NOMO-1 treated with DMSO at 0.1 percent for 48 hours (cell line): ENCODE measurements at regions not wholly inside any gene's neighbourhood (a gene's known extent, or its start where the extent isn't known, plus 50 kb on each side); places are given as distances from the start of the nearest gene placed in this dataset.
"Not testable (repeated sequence)": the region's sequence is repeated elsewhere in the genome, so short reads cannot be mapped to it uniquely, and the experiment has no call there.

Experiments
- DNase-seq: peaks from one replicate; lab custom pipeline; 2025; ENCODE audit not compliant: unreplicated experiment; lab: John Stamatoyannopoulos, UW

- no peak for DNase-seq
Observed at GRCh38 chr5:122599000-122599399, 175.9 kb upstream of the SNX2 start.

DNA sequence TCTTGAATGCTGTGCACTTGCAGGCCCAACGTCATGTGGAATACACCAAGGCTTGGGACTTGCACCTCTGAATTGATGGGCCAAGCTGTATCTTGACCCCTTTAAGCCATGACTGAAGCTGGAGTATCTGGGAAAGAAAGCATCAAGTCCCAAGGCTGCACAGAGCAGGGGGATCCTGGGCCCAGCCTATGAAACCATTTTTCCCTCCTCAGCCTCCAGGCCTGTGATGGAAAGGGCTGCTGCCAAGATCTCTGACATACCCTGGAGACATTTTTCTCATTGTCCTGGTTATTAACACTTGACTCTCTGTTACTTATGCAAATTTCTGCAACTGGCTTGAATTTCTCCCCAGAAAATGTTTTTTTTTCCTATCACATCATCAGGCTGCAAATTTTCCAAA lies 174.0 kb upstream of the SNX2 start:
- no peak for DNase-seq

GRCh38 chr5:122602700-122603099 lies 172.2 kb upstream of the SNX2 start:
- no peak for DNase-seq

DNA sequence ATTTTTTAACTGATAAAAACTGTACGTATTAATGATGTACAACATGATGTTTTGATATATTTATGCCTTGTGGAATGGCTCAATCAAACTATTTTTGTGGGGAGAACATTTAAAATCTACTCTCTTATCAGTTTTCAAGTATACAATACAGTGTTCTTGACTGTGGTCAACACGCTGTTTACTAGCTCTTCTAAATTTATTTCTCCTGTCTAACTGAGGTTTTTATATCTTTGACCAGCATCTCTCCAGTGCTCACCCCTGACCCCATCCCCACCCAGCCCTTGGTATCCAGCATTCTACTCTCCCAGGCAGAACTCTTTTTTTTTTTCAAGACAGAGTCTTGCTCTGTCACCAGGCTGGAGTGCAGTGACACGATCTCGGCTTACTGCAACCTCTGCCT lies 169.6 kb upstream of the SNX2 start:
- no peak for DNase-seq

GRCh38 chr5:122607818-122608217 lies 167.1 kb upstream of the SNX2 start:
- no peak for DNase-seq

DNA sequence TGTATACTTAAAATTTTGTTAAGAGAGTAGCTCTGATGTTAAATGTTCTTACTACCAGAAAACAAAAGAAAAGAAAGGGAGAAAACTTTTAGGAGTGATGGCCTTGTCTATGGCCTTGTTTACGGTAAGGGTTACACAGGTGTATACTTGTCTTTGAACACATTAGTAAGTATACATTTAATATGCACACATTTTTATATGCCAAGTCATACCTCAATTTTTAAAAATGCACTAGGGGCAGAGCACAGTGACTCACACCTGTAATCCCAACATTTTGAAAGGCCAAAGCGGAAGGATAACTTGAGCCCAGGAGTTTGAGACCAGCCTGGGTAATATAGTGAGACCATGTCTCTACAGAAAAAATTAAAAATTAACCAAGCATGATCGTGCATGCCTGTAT lies 166.7 kb upstream of the SNX2 start:
- DNase-seq, result no peak

- DNase-seq, result no peak
Observed at GRCh38 chr5:122611406-122611805, 163.5 kb upstream of the SNX2 start.

DNA sequence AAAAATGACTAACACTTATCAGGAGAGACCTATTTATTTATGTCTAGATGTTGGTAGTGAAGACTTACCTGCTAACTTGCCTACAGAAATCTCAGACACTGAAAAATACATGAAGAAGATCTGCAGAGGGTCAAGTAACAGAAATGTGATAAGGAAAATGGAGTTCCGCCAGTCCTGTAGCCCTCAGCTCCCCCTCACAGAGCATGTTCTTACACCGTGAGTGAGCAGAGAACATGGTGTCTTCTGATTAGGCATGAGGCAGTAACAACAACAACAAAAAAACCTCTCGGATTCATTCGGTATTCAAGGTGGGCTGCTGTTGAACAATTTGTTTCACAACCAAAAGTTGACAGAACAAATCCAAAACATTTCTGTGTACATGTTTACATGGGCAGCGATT lies 162.0 kb upstream of the SNX2 start:
- DNase-seq, result no peak

DNA sequence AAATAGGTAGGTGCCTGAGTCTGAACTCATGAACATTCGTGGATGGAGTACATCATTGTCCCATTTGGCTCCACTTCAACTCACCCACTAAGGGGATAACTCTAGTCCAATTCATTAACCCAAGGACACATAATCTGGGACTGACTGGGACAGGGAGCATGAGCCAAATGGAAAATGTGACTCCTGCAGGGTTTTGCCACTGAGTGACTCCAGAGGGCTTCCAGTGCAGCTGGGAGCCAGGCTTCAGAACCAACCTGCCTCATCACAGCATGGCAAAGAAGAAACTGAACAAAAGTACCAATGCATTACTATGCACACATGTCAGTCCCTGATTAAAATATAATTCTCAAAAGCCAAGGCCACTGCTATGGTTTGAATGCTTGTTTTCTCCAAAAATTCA lies 159.7 kb upstream of the SNX2 start:
- no peak for DNase-seq

DNA sequence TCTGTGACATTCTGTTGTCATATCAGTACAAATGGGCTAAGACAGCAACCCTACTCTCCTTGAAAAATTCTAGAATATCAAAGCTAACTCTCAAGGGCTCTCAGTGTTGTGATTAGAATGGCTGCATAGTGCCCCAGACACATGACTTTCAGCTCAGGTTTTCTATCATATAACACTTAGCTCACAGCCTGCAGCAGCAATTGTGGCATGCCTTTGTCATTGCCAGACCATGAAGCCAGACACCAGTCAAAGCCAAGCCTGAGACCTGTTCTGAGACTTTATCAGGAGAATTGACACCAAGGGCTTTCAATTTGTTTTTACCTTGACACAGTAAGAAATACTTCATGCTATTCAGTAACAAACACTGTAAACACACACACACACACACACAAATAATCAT lies 159.0 kb upstream of the SNX2 start:
- no peak for DNase-seq

DNA sequence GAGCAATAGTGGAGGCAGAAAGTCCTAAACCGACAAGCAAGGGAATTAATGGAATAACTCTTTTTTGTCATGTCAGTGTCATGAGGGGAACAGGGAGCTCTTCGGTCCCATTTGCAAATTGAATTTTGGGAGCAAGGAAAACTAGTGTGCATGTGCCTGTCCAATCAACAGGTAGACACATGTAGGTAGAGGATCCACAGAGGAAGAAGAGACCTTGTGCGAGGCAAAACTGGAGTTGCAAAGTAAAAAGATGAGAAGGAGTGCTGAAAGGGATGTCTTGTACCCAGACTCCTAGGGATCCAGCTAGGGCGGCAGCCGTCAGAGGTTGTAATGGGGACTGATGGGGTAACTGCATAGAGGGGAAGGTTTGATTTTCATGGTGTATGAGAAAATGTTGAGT lies 156.8 kb upstream of the SNX2 start:
- DNase-seq, result not testable (repeated sequence)

DNA sequence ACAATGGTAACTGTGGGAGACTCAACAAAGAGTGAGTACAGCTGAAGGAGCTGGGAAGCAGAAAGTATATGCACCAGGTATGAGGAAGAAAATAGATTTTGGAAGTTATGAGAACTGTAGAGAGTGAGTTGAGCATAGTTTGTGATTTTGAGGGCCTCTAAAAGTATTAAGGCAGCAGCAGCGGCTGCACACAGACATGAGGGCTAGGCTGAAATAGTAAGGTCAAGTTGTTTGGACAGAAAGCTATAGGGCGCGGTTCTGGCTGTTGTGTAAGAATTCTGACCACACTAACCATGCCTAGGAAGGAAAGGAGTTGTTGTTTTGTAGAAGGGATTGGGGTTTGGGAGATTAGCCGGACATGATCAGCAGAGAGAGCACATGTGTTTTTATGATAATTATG lies 154.1 kb upstream of the SNX2 start:
- DNase-seq, result not testable (repeated sequence)

GRCh38 chr5:122628714-122629113 lies 146.2 kb upstream of the SNX2 start:
- not testable (repeated sequence) for DNase-seq

DNA sequence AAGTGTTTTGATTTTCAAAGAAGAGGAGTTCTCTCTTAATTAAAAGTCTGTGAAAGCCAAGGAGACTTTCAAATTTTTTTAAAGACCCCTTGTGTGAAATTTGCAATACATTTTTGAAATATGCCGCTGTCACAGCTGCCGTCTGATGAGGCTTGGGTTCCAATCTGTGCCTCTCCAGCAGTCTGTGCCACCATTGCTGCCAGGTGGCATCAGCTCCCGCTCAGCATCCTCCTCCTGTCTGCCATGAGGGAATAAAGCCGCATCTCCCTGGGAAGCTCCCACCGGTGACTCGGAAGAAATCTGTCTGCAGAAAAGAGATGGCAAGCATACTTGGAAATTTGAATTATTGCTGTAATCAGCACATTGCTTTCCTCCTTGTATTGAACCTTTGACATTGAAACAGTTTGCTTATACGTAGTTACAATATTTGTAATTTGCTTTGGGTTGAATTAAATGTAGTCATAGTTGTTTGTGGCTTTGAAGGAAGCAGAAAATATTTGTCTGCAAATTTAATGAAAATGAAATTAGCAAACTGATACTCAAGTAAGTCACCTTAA lies 145.7 kb upstream of the SNX2 start:
- no peak for DNase-seq

DNA sequence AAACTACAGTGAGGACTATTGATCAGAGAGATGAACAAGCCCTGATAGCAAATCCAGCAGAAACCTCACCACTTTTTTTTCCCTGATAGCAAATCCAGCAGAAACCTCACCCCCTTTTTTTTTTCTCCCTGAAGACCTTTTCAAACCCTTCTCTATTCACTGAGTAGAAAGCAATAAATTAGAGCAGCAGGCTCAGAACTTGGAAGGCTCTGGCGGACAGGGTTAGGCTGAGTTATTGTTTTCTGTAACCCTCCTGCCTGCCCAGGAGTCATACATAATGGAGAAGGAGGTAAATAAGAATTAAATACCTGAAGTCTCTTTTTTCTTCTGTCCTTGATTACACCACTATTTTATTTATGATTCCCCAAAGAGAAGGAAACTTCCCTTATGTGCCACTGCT lies 136.3 kb upstream of the SNX2 start:
- DNase-seq, result no peak

DNA sequence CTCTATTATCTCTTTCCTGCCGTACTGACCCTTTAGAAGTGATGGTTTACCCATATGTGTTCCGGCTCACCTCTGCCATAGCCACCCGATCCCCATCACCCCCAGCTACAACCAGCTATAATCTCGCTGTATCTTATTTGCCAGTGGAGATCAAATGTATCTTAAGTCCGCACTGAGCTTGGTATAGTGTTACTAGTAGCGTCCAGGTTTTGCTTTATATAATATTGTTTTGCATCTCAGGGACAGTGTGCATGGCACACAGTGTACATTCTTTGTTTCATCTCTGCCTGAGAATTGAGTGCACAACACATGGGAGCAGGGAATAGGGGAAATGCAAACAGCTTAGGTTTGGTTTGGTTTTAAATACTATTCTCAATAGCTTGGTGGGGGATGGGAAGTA lies 135.8 kb upstream of the SNX2 start:
- DNase-seq, result no peak

- DNase-seq, result no peak
Observed at GRCh38 chr5:122639864-122640263, 135.0 kb upstream of the SNX2 start.

DNA sequence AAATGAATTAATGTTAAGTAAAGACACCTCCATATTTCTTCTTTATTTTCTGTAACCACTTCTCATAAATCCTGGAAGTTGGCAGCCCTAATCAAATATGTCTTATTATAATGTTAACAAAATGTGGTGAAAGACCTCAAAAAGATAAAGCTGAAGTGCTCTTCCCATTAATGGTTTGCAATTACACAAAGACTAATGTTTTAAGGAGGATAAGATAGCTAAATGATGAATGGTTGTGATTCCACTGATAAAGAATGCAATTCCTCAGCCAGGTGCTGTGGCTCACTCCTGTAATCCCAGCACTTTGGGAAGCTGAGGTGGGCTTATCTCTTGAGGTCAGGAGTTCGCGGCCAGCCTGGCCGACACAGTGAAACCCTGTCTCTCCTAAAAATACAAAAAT lies 125.8 kb upstream of the SNX2 start:
- no peak for DNase-seq

DNA sequence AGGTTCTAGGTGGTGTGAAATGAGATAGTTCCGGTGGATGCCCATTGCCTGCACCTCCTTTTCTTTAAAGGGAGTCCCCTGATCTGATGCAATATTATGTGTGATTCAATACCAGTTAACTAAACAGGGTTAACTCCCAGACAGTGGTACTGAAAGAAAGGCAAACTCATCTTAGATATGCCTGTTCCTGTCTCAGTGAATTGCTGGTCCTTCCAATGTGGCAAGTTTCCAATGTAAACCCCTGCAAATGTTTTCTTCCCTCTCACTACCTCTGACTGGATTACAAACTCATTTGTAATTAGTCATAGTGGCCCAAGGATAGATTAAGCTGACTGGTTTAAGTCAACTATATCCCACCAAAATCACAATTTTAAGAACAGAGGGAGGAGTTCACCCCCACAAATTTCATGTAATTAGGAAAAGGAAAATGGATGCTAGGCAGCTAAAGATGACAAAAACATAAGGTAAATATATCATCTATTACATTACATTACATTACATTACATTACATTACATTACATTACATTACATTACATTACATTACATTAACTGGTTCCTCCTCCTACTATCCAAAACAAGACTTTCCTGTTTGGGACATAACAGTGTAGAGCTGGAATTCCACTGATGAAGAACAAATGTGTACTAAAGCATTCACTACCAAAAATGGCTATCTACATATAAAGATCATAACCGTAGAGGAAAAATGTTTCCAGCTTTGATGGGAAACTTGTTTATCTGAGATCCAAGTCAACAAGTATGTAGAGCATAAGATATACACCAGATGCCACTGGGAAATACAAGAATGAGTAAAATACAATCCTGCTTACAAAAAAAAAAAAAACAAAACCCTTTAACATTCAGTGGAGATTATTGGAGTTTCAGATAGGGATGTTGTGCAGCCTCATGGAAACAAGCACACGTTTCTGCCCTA lies 121.5 kb upstream of the SNX2 start:
- no peak for DNase-seq

- DNase-seq, result no peak
Observed at GRCh38 chr5:122656160-122656559, 118.7 kb upstream of the SNX2 start.

DNA sequence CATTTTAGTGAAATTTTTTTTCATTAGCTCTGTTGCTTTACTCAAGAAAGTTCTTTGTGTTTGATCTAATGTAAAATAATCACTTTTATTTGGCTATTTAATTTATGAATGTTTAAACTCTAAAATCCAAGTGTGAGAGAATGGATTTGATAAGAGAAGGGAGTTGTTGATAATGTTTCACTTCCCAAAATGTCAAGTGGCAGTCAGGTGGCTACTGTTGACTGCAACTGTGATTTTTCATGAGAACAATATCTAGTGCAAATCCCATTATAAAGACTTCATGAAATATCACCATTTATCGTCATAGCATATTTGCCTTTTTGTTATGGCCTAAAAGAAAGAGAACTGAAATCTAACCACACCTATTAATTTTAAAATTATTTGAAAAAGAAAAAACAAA lies 118.3 kb upstream of the SNX2 start:
- DNase-seq, result no peak

DNA sequence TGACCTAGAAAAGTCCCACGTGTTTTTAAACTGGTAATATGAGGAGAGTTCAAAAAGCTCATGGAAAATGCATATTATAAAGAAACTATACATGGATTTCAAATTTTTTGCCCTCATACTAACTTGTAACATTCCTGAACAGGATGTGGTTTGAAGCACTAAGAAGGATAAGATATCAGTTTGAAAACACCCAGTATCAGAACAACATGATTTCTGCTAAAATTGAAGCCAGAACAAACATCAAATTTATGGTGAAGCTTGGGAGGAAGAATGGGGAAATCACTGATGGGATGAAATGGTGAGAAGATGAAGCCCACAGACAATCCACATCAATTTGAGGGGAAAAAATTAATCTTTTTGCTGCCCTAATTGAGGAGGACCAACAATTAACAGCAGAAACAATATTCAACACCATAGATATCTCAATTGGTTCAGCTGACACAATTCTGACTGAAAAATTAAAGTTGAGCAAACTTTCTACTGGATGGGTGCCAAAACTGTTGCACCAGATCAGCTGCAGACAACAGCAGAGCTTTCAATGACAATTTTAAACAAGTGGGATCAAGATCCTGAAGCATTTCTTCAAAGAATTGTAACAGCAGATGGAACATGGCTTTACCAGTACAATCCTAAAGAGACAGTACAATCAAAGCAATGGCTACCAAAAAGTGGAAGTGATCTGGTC lies 113.2 kb upstream of the SNX2 start:
- DNase-seq, result no peak
